Adrenal gland (tissue), 9 donors: ENCODE measurements at regions not wholly inside any gene's neighbourhood (a gene's known extent, or its start where the extent isn't known, plus 50 kb on each side); places are given as distances from the start of the nearest gene placed in this dataset.

Source experiments
- DNase-seq, 7 donors: peaks; one replicate each; pipeline ENCODE4 v3.0.0-alpha.2; 2019 to 2020
- H3K27ac ChIP-seq, 5 donors: fragments of 200-600 bp; sonication (generic) in 4 of 5; 1 replicate in 3 of 5; 2 replicates in 2 of 5; pipeline versions ENCODE4 v1.5.1 to v1.8.0; 2016 to 2020; ENCODE audit warnings: mild to moderate bottlenecking in 1 of 5
- H3K27me3 ChIP-seq: fragments of 200-600 bp; 2 replicates; pipeline ENCODE4 v1.8.0; 2021
- H3K36me3 ChIP-seq, 2 donors: fragments of 200-600 bp; replicated peaks in 1 of 2; 1 replicate in 1 of 2; 2 replicates in 1 of 2; pipeline versions ENCODE4 v1.5.1 to v1.8.0; 2018 to 2022
- H3K4me1 ChIP-seq, 2 donors: fragments of 200-600 bp; replicated peaks in 1 of 2; 1 replicate in 1 of 2; 2 replicates in 1 of 2; pipeline versions ENCODE4 v1.5.1 to v1.8.0; 2018 to 2021
- H3K4me3 ChIP-seq, 4 donors: fragments of 200-600 bp; sonication (generic) in 3 of 4; one replicate each; pipeline ENCODE4 v1.5.1; 2016 to 2018
- H3K9me3 ChIP-seq, 3 donors: fragments of 200-600 bp; sonication (generic) in 1 of 3; replicated peaks in 1 of 3; 1 replicate in 2 of 3; 2 replicates in 1 of 3; pipeline versions ENCODE4 v1.5.1 to v1.8.0; 2016 to 2021
- POLR2A ChIP-seq, 2 donors: fragments of 450-650 bp; IDR thresholded peaks; one replicate each; pipeline ENCODE4 v1.6.1; 2017; ENCODE audit warnings: antibody characterized with exemption in 2 of 2, mild to moderate bottlenecking in 2 of 2, moderate library complexity in 1 of 2
- WGBS, 4 donors: extraction: QIAGEN DNeasy Blood & Tissue Kit in 2 of 4; methylation state at CpG; one replicate each; pipeline versions ENCODE4 v1.1.5 to v1.1.7; 2013 to 2017; 5-methylcytosine and 5-hydroxymethylcytosine counted together
- intact Hi-C, 2 donors: fragments of 100-400 bp; cut with DNase I; formaldehyde crosslinking; loops; one replicate each; pipeline versions ENCODE4 v1.14.1 to v1.15.0; 2022 to 2023
- TF ChIP-seq, protein P1 (sequence below), 6 experiments: fragments of 450-650 bp in 4 of 6; fragments of 200-600 bp in 2 of 6; sonication (generic) in 1 of 6; IDR thresholded peaks; 1 replicate in 5 of 6; 2 replicates in 1 of 6; pipeline versions ENCODE4 v1.5.1 to v1.8.0; 2016 to 2021; ENCODE audit warnings: antibody characterized with exemption in 6 of 6, mild to moderate bottlenecking in 2 of 6, moderate library complexity in 1 of 6
- donor health status: healthy with polysubstance abuse.
- donor health status: Bipolar disorder and iron deficiency.
- donor health status: DM: yes; HTN: yes; CAD: no.
- donor health status: DM: no; HTN: no; CAD: no.
- donor health status: DM: no; HTN: no; CAD: no.

DNA sequence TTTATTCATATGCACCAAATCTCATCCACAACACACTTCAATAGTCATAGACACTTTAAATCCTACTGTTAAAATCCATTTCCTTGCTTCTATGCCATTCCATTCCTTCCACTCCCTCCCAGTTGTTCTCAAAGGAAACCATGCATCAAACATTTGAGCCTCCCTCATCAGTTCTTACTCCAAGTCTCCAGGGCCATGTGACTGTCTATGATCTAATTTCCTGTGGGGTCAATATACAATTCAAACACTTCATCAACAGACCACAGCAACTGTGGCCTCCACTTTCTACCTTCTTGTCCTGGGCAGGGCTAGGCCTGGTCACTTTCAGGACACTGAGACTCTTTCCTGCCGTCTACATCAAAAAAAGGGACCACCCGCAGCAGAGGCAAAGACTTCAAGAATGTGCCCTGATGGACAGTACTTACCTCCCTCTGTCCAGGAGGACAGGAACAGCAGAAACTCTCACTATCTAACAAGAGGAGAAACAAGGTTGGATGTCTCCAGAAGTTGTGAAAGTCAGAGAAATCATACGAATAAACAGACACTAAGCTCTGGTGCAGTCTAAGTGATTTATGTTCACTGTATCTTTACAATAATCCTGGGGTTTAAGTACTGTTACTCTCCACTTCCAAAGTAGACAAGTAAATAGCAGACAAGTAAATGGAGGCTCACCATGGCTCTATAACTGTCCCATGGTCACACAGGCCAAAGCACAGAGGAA lies 160.2 kb downstream of the QRSL1 start:
- Histone ChIP-seq H3K9me3 (no peaks in the 10 kb centered on the region), H3K27me3 (no peaks in the 10 kb centered on the region), H3K27ac (no peak overlapping the region), H3K4me1 (no peaks in the 10 kb centered on the region), H3K4me3 (no peak overlapping the region), H3K36me3 (no peaks in the 10 kb centered on the region)
- 61 to 82% (median 79%) methylated on average over 3 of the region's 3 CpGs for WGBS, 4 donors
- TF ChIP-seq POLR2A (IDR thresholded peaks at IDR 0.05): no peak
- TF ChIP-seq, protein P1, sequence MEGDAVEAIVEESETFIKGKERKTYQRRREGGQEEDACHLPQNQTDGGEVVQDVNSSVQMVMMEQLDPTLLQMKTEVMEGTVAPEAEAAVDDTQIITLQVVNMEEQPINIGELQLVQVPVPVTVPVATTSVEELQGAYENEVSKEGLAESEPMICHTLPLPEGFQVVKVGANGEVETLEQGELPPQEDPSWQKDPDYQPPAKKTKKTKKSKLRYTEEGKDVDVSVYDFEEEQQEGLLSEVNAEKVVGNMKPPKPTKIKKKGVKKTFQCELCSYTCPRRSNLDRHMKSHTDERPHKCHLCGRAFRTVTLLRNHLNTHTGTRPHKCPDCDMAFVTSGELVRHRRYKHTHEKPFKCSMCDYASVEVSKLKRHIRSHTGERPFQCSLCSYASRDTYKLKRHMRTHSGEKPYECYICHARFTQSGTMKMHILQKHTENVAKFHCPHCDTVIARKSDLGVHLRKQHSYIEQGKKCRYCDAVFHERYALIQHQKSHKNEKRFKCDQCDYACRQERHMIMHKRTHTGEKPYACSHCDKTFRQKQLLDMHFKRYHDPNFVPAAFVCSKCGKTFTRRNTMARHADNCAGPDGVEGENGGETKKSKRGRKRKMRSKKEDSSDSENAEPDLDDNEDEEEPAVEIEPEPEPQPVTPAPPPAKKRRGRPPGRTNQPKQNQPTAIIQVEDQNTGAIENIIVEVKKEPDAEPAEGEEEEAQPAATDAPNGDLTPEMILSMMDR (IDR thresholded peaks at IDR 0.05): no peak
- no peak for DNase-seq
- intact Hi-C loops: no loop called here

DNA sequence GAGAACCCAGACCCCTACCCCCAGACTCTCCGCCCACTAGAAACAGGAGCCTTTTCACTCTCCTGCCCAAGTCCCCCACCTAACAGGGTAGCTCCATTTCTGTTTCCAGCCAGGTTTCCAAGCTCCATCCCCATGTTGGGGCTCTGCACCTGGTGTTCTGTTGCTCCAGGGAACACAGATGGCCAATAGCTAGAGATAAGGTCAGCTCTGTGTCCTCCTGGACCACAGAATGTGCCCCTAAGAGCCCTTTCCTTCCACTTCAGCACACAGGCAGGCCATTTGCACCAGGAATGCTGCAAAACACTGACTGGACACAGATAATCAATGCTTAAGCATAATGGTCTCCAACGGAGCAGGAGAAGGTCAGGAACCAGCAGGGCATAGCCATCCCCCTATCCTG lies 159.4 kb downstream of the QRSL1 start:
- no peak for TF ChIP-seq POLR2A (IDR thresholded peaks at IDR 0.05)
- TF ChIP-seq, protein P1 (IDR thresholded peaks at IDR 0.05): no peak
- DNase-seq: no peak
- no peaks in the 10 kb centered on the region for H3K27me3 ChIP-seq
- no peaks in the 10 kb centered on the region for H3K4me1 ChIP-seq
- no peaks in the 10 kb centered on the region for H3K36me3 ChIP-seq
- intact Hi-C loops: no loop called here
- no peaks in the 10 kb centered on the region for H3K9me3 ChIP-seq
- H3K4me3 ChIP-seq: no peak overlapping the region
- 56 to 77% (median 67%) methylated on average over 2 of the region's 2 CpGs for WGBS, 4 donors
- H3K27ac ChIP-seq: no peak overlapping the region

DNA sequence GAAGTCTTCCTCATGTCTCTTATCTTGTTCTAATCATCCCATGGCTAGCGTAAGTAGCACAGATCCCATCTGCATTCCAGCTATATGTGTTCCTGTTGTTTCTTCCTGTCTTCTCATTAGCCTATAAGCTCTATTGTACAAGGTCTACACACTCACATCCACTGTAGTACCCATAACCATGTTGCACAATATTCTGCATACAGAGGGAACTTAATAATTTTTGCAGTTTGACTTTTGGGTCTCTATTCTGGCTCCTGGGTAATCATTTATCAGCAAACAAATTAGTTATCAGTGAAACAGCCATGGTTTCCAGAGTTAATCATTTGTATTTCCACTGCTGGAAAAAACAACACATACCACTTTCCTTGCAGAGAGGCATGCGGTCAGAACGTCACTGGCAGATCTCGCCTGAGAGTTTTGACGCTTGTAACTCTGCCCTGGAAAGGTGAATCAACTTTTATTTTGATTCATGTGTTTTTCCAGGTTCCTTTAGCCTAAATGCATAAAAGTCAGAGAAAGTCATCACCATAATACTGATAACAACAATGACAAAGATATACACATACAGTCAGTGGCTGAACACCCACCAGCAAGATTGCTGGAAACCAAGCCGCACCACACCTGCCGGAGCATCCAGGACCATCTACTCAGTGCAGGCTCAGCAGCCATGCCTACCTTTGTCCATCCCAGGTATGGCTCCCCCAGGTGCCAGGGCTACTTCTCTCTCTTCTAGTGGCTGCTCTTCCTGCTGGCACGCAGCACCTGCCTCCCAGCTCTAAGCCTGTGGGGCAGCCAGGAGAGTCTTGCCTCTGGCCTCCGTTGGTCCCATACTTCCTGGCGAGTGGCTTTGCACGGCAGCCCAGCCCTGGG lies 158.2 kb downstream of the QRSL1 start:
- no peak for TF ChIP-seq POLR2A (IDR thresholded peaks at IDR 0.05)
- TF ChIP-seq, protein P1 (IDR thresholded peaks at IDR 0.05): no peak
- intact Hi-C loops: no loop called here
- no peak overlapping the region for H3K27ac ChIP-seq
- H3K4me3 ChIP-seq: no peak overlapping the region
- H3K27me3 ChIP-seq: no peaks in the 10 kb centered on the region
- H3K9me3 ChIP-seq: no peaks in the 10 kb centered on the region
- H3K36me3 ChIP-seq: no peaks in the 10 kb centered on the region
- H3K4me1 ChIP-seq: no peaks in the 10 kb centered on the region
- 78 to 85% (median 83%) methylated on average over 11 of the region's 11 CpGs for WGBS, 4 donors
- DNase-seq: no peak

DNA sequence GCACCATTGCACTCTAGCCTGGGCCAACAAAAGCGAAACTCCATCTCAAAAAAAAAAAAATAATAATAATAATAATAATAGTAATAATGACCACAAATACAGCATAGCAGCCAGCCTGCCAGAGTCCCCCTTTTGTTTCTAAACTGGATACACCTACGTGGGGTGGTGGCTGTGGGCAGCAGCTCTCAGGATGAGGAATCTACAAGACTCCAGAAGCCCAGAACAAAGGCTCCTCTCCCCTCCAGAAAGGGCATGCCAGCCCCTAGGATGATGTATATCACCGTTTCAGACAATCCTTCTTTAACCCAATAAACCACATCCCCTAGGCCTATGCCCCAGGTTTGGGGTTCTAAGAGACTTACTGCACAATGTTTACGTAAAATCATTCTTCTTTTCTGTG lies 155.9 kb downstream of the QRSL1 start:
- H3K27me3 ChIP-seq: no peaks in the 10 kb centered on the region
- no peak for DNase-seq
- no peaks in the 10 kb centered on the region for H3K4me1 ChIP-seq
- no peaks in the 10 kb centered on the region for H3K9me3 ChIP-seq
- H3K36me3 ChIP-seq: no peaks in the 10 kb centered on the region
- H3K27ac ChIP-seq: no peak overlapping the region
- H3K4me3 ChIP-seq: no peak overlapping the region
- WGBS, 4 donors: 70 to 85% (median 73%) methylated on average over 4 of the region's 4 CpGs
- intact Hi-C loops: no loop called here
- TF ChIP-seq, protein P1 (IDR thresholded peaks at IDR 0.05): no peak
- TF ChIP-seq POLR2A (IDR thresholded peaks at IDR 0.05): no peak
